Calu3 (cell line): ENCODE measurements at regions not wholly inside any gene's neighbourhood (a gene's known extent, or its start where the extent isn't known, plus 50 kb on each side); places are given as distances from the start of the nearest gene placed in this dataset.
A peak's percentile ranks its signal among the peaks of the same experiment; 100 is the strongest.

Experiments used
- BruUV-seq: library from RNA; stranded (reverse); fragments of 400-500 nt; replicated peaks from 2 replicates; lab custom pipeline; 2021; lab: Mats Ljungman, UMichigan
- CTCF ChIA-PET: fragments of 300-600 bp; sonication (Branson Sonifier 250); formaldehyde crosslinking; loops from one replicate; lab custom pipeline; 2022; ENCODE audit warnings: antibody characterized with exemption; lab: Charles Lee
- DNase-seq: peaks from one replicate; pipeline ENCODE4 v3.0.0; 2022
- H3K27ac Mint-ChIP-seq: one replicate; pipeline ENCODE4 v1.8.0; 2022; ENCODE audit warnings: mixed read lengths; ENCODE audit not compliant: unreplicated experiment
- H3K27me3 Mint-ChIP-seq: one replicate; pipeline ENCODE4 v1.8.0; 2022; ENCODE audit warnings: mixed read lengths; ENCODE audit not compliant: unreplicated experiment
- H3K36me3 Mint-ChIP-seq: one replicate; pipeline ENCODE4 v1.8.0; 2022; ENCODE audit warnings: mild to moderate bottlenecking, moderate library complexity, mixed read lengths; ENCODE audit not compliant: insufficient read depth, unreplicated experiment
- H3K4me1 Mint-ChIP-seq: one replicate; pipeline ENCODE4 v1.8.0; 2022; ENCODE audit warnings: mild to moderate bottlenecking, low read depth, mixed read lengths; ENCODE audit not compliant: unreplicated experiment
- H3K4me3 Mint-ChIP-seq: one replicate; pipeline ENCODE4 v1.8.0; 2022; ENCODE audit warnings: mild to moderate bottlenecking, low read depth, moderate library complexity, mixed read lengths; ENCODE audit not compliant: unreplicated experiment
- H3K9me3 Mint-ChIP-seq: one replicate; pipeline ENCODE4 v1.8.0; 2022; ENCODE audit warnings: low read depth, mixed read lengths; ENCODE audit not compliant: unreplicated experiment
- intact Hi-C: fragments of 100-400 bp; cut with micrococcal nuclease; formaldehyde crosslinking; loops from one replicate; pipeline ENCODE4 v1.10.0; 2022; ENCODE audit not compliant: unreplicated experiment
- TF ChIP-seq, protein P1 (sequence below): fragments of 200-600 bp; IDR thresholded peaks from one replicate; pipeline ENCODE4 v1.8.0; 2022; ENCODE audit warnings: antibody characterized with exemption; ENCODE audit not compliant: unreplicated experiment

DNA sequence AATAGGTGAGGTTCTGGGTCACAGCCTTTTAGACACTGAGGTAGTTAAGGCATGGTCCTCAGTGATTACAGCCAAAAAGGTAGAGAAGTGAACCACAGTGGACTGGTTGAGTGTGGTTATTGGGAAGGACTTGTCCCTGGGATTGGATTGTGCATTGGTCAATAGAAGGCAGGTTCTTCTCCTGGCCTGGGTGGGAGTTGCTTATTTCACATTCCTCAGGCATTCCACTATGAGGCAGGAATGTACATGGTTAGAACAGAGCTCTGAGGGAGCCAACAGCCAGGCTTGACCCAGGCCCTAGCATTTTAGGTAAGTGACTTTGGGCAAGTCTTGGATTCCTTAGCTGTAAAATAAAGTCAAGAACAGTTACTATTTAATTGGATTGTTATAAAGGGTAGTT lies 97.9 kb upstream of the MARK1 start:
- TF ChIP-seq, protein P1, sequence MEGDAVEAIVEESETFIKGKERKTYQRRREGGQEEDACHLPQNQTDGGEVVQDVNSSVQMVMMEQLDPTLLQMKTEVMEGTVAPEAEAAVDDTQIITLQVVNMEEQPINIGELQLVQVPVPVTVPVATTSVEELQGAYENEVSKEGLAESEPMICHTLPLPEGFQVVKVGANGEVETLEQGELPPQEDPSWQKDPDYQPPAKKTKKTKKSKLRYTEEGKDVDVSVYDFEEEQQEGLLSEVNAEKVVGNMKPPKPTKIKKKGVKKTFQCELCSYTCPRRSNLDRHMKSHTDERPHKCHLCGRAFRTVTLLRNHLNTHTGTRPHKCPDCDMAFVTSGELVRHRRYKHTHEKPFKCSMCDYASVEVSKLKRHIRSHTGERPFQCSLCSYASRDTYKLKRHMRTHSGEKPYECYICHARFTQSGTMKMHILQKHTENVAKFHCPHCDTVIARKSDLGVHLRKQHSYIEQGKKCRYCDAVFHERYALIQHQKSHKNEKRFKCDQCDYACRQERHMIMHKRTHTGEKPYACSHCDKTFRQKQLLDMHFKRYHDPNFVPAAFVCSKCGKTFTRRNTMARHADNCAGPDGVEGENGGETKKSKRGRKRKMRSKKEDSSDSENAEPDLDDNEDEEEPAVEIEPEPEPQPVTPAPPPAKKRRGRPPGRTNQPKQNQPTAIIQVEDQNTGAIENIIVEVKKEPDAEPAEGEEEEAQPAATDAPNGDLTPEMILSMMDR = no peak
- no TSS peak for BruUV-seq
- Mint-ChIP-seq H3K36me3 (no peaks in the 10 kb centered on the region), H3K27ac (no peak overlapping the region), H3K27me3 (peaks cover 26% of the 10 kb centered on the region), H3K4me3 (no peak overlapping the region), H3K4me1 (peaks cover 7% of the 10 kb centered on the region), H3K9me3 (peaks cover 2% of the 10 kb centered on the region)
- DNase-seq = peak; percentile 16
- CTCF ChIA-PET = interaction anchor here (1.2 kb wide), 1 partner anchor 150 kb away, joined by 3 read pairs; no protein-coding TSS in a partner anchor
- intact Hi-C loops = no loop called here

- TF ChIP-seq, protein P1 = no peak
- Mint-ChIP-seq H3K27me3 (peaks cover 10% of the 10 kb centered on the region), H3K27ac (no peak overlapping the region), H3K4me1 (peaks cover 7% of the 10 kb centered on the region), H3K9me3 (peaks cover 2% of the 10 kb centered on the region), H3K36me3 (no peaks in the 10 kb centered on the region), H3K4me3 (no peak overlapping the region)
- CTCF ChIA-PET = no interaction called here
- DNase-seq = peak; percentile 10
- no TSS peak for BruUV-seq
- intact Hi-C loops = no loop called here
Measured at GRCh38 chr1:220426989-220427388, 100.9 kb upstream of the MARK1 start.

DNA sequence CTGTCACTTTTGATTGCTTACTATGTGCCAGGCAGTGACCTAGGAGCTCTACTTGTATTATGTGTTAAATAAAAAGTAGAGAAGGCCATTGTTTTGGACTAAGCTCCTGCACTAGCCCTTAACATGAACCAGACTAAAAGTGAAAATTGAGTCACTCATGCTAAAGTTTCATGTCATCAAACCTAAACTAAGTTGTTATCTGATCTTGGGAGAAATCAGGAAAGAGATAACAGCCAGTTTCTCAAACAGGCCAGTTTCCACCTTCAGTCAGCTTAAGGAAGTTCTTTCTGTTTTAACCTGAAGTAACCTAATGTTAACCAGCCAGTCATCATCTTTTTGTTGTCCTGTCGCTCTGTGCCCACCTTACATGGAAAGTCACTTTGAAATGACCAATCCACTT lies 102.1 kb upstream of the MARK1 start:
- intact Hi-C loops = no loop called here
- CTCF ChIA-PET = interaction anchor here (1.0 kb wide), 1 partner anchor 12 kb away, joined by 4 read pairs; no protein-coding TSS in a partner anchor
- no peak overlapping the region for H3K27ac Mint-ChIP-seq
- H3K36me3 Mint-ChIP-seq = no peaks in the 10 kb centered on the region
- DNase-seq = no peak
- TF ChIP-seq, protein P1 = no peak
- H3K27me3 Mint-ChIP-seq = peaks cover 16% of the 10 kb centered on the region
- peaks cover 7% of the 10 kb centered on the region for H3K4me1 Mint-ChIP-seq
- H3K4me3 Mint-ChIP-seq = no peak overlapping the region
- no TSS peak for BruUV-seq
- peaks cover 2% of the 10 kb centered on the region for H3K9me3 Mint-ChIP-seq

GRCh38 chr1:220421508-220421907 lies 106.4 kb upstream of the MARK1 start:
- no peak overlapping the region for H3K4me3 Mint-ChIP-seq
- intact Hi-C loops = no loop called here
- no peak overlapping the region for H3K27ac Mint-ChIP-seq
- no peaks in the 10 kb centered on the region for H3K9me3 Mint-ChIP-seq
- BruUV-seq = no TSS peak
- H3K4me1 Mint-ChIP-seq = no peaks in the 10 kb centered on the region
- H3K36me3 Mint-ChIP-seq = no peaks in the 10 kb centered on the region
- DNase-seq = no peak
- H3K27me3 Mint-ChIP-seq = peaks cover 16% of the 10 kb centered on the region
- TF ChIP-seq, protein P1 = no peak
- CTCF ChIA-PET = no interaction called here
